Common myeloid progenitor, CD34-positive (primary cell): ENCODE measurements at regions not wholly inside any gene's neighbourhood (a gene's known extent, or its start where the extent isn't known, plus 50 kb on each side); places are given as distances from the start of the nearest gene placed in this dataset.
A peak's percentile ranks its signal among the peaks of the same experiment; 100 is the strongest.
"Not testable (repeated sequence)": the region's sequence is repeated elsewhere in the genome, so short reads cannot be mapped to it uniquely, and the experiment has no call there.

Experiments used
- CTCF ChIA-PET: fragments of 350-600 bp; sonication (Branson Sonifier 250); formaldehyde crosslinking; loops from one replicate; lab custom pipeline; 2021; ENCODE audit warnings: antibody characterized with exemption; lab: Charles Lee
- POLR2A ChIA-PET: fragments of 350-600 bp; sonication (Branson Sonifier 250); formaldehyde crosslinking; loops from one replicate; lab custom pipeline; 2021; ENCODE audit warnings: antibody characterized with exemption; lab: Charles Lee
- DNase-seq, 3 donors: peaks; one replicate each; pipeline versions ENCODE4 v3.0.0 to v3.0.0-alpha.2; 2013
- H3K27ac ChIP-seq, 2 experiments: 1 replicate in 1 of 2; 2 replicates in 1 of 2; pipeline ENCODE4 v1.7.0; 2013; ENCODE audit warnings: inconsistent platforms in 2 of 2, low read length in 2 of 2, mild to moderate bottlenecking in 2 of 2, low read depth in 1 of 2, moderate library complexity in 1 of 2; ENCODE audit not compliant: severe bottlenecking in 2 of 2, insufficient read depth in 1 of 2, poor library complexity in 1 of 2
- H3K27me3 ChIP-seq, 5 experiments: replicated peaks in 2 of 5; 1 replicate in 3 of 5; 2 replicates in 2 of 5; pipeline versions ENCODE4 v1.6.1 to v1.7.0; 2013; ENCODE audit warnings: low read length in 4 of 5, mild to moderate bottlenecking in 2 of 5, moderate library complexity in 2 of 5, inconsistent platforms in 1 of 5; ENCODE audit not compliant: insufficient read depth in 5 of 5, control insufficient read depth in 4 of 5
- H3K36me3 ChIP-seq, 4 experiments: 1 replicate in 2 of 4; 2 replicates in 2 of 4; pipeline versions ENCODE4 v1.6.1 to v1.7.0; 2013; ENCODE audit warnings: low read length in 3 of 4, control low read depth in 1 of 4, mild to moderate bottlenecking in 1 of 4; ENCODE audit not compliant: control insufficient read depth in 4 of 4, insufficient read depth in 4 of 4
- H3K4me1 ChIP-seq, 4 experiments: 1 replicate in 3 of 4; 2 replicates in 1 of 4; pipeline versions ENCODE4 v1.6.1 to v1.7.1; 2013; ENCODE audit warnings: low read length in 3 of 4, mild to moderate bottlenecking in 3 of 4, control low read depth in 1 of 4, inconsistent platforms in 1 of 4, moderate library complexity in 1 of 4; ENCODE audit not compliant: control insufficient read depth in 4 of 4, insufficient read depth in 4 of 4; ENCODE audit errors: control extremely low read depth in 1 of 4
- H3K4me3 ChIP-seq, 7 experiments: 1 replicate in 4 of 7; 2 replicates in 3 of 7; pipeline versions ENCODE4 v1.5.1 to v1.7.0; 2013; ENCODE audit warnings: mild to moderate bottlenecking in 7 of 7, low read length in 6 of 7, moderate library complexity in 6 of 7, inconsistent platforms in 2 of 7, low read depth in 2 of 7, control low read depth in 1 of 7; ENCODE audit not compliant: insufficient read depth in 4 of 7, control insufficient read depth in 1 of 7; ENCODE audit errors: extremely low read depth in 1 of 7
- H3K9me3 ChIP-seq, 5 experiments: 1 replicate in 4 of 5; 2 replicates in 1 of 5; pipeline versions ENCODE4 v1.6.1 to v1.7.1; 2013; ENCODE audit warnings: low read length in 4 of 5, mild to moderate bottlenecking in 2 of 5, inconsistent platforms in 1 of 5, low read depth in 1 of 5, moderate library complexity in 1 of 5; ENCODE audit not compliant: control insufficient read depth in 4 of 5, insufficient read depth in 2 of 5; ENCODE audit errors: control extremely low read depth in 1 of 5
- WGBS: methylation state at CpG from one replicate; pipeline ENCODE4 v1.1.5; 2013; ENCODE audit not compliant: insufficient coverage; 5-methylcytosine and 5-hydroxymethylcytosine counted together

GRCh38 chr22:26942637-26942957 is 285.2 kb downstream of the MIAT start:
- POLR2A ChIA-PET: interaction anchor here (0.5 kb wide), 1 partner anchor 705 kb away, joined by 3 read pairs; no protein-coding TSS in a partner anchor
- CTCF ChIA-PET: no interaction called here
- no peak for DNase-seq
- peaks cover 0 to 2% (median 0%) of the 10 kb centered on the region in 5 experiments for H3K9me3 ChIP-seq
- H3K36me3 ChIP-seq: no peaks in the 10 kb centered on the region
- H3K4me1 ChIP-seq: no peaks in the 10 kb centered on the region
- H3K4me3 ChIP-seq: no peak overlapping the region
- H3K27ac ChIP-seq: no peak overlapping the region
- 69% methylated on average over 3 of the region's 4 CpGs for WGBS
- H3K27me3 ChIP-seq: peaks cover 0 to 4% (median 0%) of the 10 kb centered on the region in 5 experiments

- no peak overlapping the region for H3K4me3 ChIP-seq
- H3K9me3 ChIP-seq: no peaks in the 10 kb centered on the region
- H3K27me3 ChIP-seq: peaks cover 0 to 7% (median 3%) of the 10 kb centered on the region in 5 experiments
- DNase-seq: no peak
- H3K4me1 ChIP-seq: no peaks in the 10 kb centered on the region
- no peak overlapping the region for H3K27ac ChIP-seq
- POLR2A ChIA-PET: no interaction called here
- CTCF ChIA-PET: no interaction called here
- no CpG with 5 or more reads among the region's 1 CpG for WGBS
- H3K36me3 ChIP-seq: no peaks in the 10 kb centered on the region
These were observed 288.2 kb downstream of the MIAT start for GRCh38 chr22:26945565-26945964.

- ChIA-PET CTCF (no interaction called here), POLR2A (no interaction called here)
- peak; percentile 12 to 49 (median 47) for DNase-seq
- no peak overlapping the region for H3K27ac ChIP-seq
- no peak overlapping the region for H3K4me3 ChIP-seq
- H3K9me3 ChIP-seq: no peaks in the 10 kb centered on the region
- peaks cover 13 to 38% (median 21%) of the 10 kb centered on the region in 5 experiments for H3K27me3 ChIP-seq
- 48% methylated on average over 2 of the region's 3 CpGs for WGBS
- no peaks in the 10 kb centered on the region for H3K36me3 ChIP-seq
- H3K4me1 ChIP-seq: no peaks in the 10 kb centered on the region
These were observed 291.8 kb downstream of the MIAT start for GRCh38 chr22:26949193-26949592.

DNA sequence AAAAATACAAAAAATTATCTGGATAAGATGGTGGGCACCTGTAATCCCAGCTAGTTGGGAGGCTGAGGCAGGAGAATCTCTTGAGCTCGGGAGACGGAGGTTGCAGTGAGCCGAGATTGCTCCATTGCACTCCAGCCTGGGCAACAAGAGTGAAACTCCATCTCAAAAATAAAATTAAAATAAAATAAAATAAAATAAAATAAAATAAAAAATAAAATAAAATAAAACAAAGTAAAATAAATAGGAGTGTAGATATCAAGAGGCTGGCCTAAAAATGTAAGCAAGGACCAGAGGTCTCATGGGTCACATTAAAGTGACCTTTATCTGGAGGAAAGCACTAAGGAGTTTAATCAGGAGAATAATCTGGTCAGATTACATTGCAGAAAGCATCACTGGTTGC is 293.8 kb downstream of the MIAT start:
- POLR2A ChIA-PET, H3K36me3 ChIP-seq, CTCF ChIA-PET, H3K9me3 ChIP-seq, DNase-seq, H3K4me3 ChIP-seq, H3K27ac ChIP-seq, H3K4me1 ChIP-seq: not testable (repeated sequence)
- H3K27me3 ChIP-seq: peaks cover 15 to 57% (median 28%) of the 10 kb centered on the region in 5 experiments
- no CpG with 5 or more reads among the region's 3 CpGs for WGBS

- no CpG with 5 or more reads among the region's 4 CpGs for WGBS
- Histone ChIP-seq H3K27me3 (peaks cover 15 to 65% (median 28%) of the 10 kb centered on the region in 5 experiments), H3K4me3 (no peak overlapping the region), H3K4me1 (no peaks in the 10 kb centered on the region), H3K36me3 (no peaks in the 10 kb centered on the region), H3K9me3 (no peaks in the 10 kb centered on the region), H3K27ac (no peak overlapping the region)
- ChIA-PET CTCF (no interaction called here), POLR2A (no interaction called here)
- DNase-seq: no peak
These were observed 294.6 kb downstream of the MIAT start for GRCh38 chr22:26952004-26952403.

DNA sequence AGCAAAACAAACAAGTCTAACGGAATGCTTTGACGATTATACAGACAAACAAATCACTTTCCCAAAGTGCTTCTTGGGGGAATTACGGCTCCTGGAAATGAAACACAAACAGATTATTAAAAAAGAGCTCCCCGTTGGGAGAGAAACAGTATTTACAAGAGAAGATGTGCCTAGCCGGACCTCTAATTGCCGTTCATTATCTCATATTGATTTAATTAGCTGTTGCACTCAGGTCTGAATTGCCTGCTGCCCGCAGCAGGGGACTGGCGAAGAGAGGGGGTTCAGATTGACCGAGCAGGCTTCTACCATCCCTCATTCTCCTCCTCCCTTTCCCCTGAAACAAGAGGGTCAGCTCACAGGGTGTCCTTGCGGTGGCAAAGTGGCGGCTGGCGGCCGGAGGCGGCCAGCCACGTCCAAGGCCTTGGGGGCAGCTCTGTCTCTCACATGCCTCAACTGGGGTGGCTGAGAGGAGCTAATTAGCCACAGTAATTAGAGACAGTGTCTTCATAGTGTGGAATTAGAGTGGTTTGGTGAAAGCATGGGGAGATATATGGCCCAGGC is 295.1 kb downstream of the MIAT start:
- ChIA-PET CTCF (no interaction called here), POLR2A (no interaction called here)
- H3K27ac ChIP-seq: no peak overlapping the region
- WGBS: 13% methylated on average over 7 of the region's 15 CpGs
- no peak overlapping the region for H3K4me3 ChIP-seq
- H3K4me1 ChIP-seq: no peaks in the 10 kb centered on the region
- H3K27me3 ChIP-seq: peaks cover 15 to 69% (median 31%) of the 10 kb centered on the region in 5 experiments
- H3K9me3 ChIP-seq: no peaks in the 10 kb centered on the region
- no peak for DNase-seq
- no peaks in the 10 kb centered on the region for H3K36me3 ChIP-seq

DNA sequence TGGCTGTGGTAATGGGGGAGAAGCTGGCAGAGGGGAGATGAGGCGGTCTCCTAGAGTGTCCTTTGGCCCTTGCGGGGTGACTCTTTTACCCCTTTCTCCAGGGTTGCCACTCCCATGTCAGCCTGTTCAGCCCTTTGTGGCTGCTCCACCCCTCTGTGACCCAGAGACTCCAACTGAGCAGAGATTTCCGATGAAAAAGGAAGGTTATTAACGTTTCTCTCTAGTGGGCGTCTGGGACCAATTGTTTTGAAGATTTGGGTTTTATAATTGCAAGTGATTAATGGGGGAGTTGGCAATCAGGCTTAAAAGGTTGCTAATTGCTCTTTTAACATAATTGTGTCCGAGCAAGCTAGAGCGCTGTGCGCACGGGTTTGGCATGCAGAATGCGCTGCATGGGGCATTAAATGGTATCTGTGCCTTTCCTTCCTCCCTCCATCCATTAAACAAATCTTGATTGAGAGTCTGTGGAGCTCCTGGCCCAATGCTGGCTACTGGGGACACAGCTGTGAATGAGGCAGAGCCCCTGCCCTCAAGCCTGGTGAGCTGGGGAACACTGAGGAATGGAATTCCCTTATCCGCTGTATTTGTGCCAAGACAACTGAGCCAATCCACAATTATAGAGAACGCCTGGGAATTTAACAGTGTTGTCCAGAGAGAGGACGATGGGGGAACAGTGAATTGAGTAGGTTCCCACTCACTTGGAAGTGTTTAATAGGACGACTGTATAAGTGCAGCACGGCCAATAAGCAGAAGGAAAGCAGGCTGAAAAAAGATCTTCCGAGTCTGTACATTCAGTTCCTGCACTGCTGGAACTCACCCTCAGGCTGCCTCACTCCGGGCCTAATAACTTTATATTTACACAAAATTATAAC is 295.9 kb downstream of the MIAT start:
- peaks cover 15 to 74% (median 32%) of the 10 kb centered on the region in 5 experiments for H3K27me3 ChIP-seq
- no peaks in the 10 kb centered on the region for H3K4me1 ChIP-seq
- no peaks in the 10 kb centered on the region for H3K9me3 ChIP-seq
- POLR2A ChIA-PET: no interaction called here
- CTCF ChIA-PET: no interaction called here
- no peak for DNase-seq
- WGBS: 21% methylated on average over 15 of the region's 17 CpGs
- no peak overlapping the region for H3K27ac ChIP-seq
- H3K4me3 ChIP-seq: no peak overlapping the region
- no peaks in the 10 kb centered on the region for H3K36me3 ChIP-seq
